NCI-H2227 treated with DMSO at 0.1 percent for 48 hours (cell line): ENCODE measurements at regions not wholly inside any gene's neighbourhood (a gene's known extent, or its start where the extent isn't known, plus 50 kb on each side); places are given as distances from the start of the nearest gene placed in this dataset.
"Not testable (repeated sequence)": the region's sequence is repeated elsewhere in the genome, so short reads cannot be mapped to it uniquely, and the experiment has no call there.

ENCODE experiments used
- DNase-seq: peaks from one replicate; lab custom pipeline; 2025; lab: John Stamatoyannopoulos, UW

- no peak for DNase-seq
Measured at GRCh38 chr2:147016181-147016580, 828.6 kb upstream of the ACVR2A start.

- DNase-seq: no peak
Measured at GRCh38 chr2:147015591-147015990, 829.2 kb upstream of the ACVR2A start.

- no peak for DNase-seq
Measured at GRCh38 chr2:147013696-147014392, 831.0 kb upstream of the ACVR2A start.

- no peak for DNase-seq
Measured at GRCh38 chr2:147008481-147008880, 836.3 kb upstream of the ACVR2A start.

- no peak for DNase-seq
Measured at GRCh38 chr2:147006736-147007141, 838.1 kb upstream of the ACVR2A start.

GRCh38 chr2:147003081-147003480 is 841.7 kb upstream of the ACVR2A start:
- DNase-seq: no peak

GRCh38 chr2:147002256-147002655 is 842.6 kb upstream of the ACVR2A start:
- DNase-seq: no peak

- DNase-seq: no peak
Measured at GRCh38 chr2:147001061-147001460, 843.8 kb upstream of the ACVR2A start.

GRCh38 chr2:147000151-147000550 is 844.7 kb upstream of the ACVR2A start:
- not testable (repeated sequence) for DNase-seq

- DNase-seq: no peak
Measured at GRCh38 chr2:146997945-146998344, 846.9 kb upstream of the ACVR2A start.

- DNase-seq: peak; percentile 17
Measured at GRCh38 chr2:146997488-146997887, 847.3 kb upstream of the ACVR2A start.

GRCh38 chr2:146994246-146994645 is 850.6 kb upstream of the ACVR2A start:
- DNase-seq: no peak

- no peak for DNase-seq
Measured at GRCh38 chr2:146992466-146992865, 852.4 kb upstream of the ACVR2A start.

GRCh38 chr2:146992057-146992456 is 852.8 kb upstream of the ACVR2A start:
- no peak for DNase-seq

- no peak for DNase-seq
Measured at GRCh38 chr2:146990311-146991054, 854.3 kb upstream of the ACVR2A start.

- no peak for DNase-seq
Measured at GRCh38 chr2:146989741-146990140, 855.1 kb upstream of the ACVR2A start.

GRCh38 chr2:146987996-146988395 is 856.8 kb upstream of the ACVR2A start:
- no peak for DNase-seq

- DNase-seq: no peak
Measured at GRCh38 chr2:146986161-146986560, 858.7 kb upstream of the ACVR2A start.

- DNase-seq: no peak
Measured at GRCh38 chr2:146985753-146986152, 859.1 kb upstream of the ACVR2A start.

- DNase-seq: no peak
Measured at GRCh38 chr2:146984014-146984413, 860.8 kb upstream of the ACVR2A start.

- DNase-seq: no peak
Measured at GRCh38 chr2:146982393-146982846, 862.4 kb upstream of the ACVR2A start.

GRCh38 chr2:146981921-146982320 is 862.9 kb upstream of the ACVR2A start:
- no peak for DNase-seq

GRCh38 chr2:146979746-146980145 is 865.1 kb upstream of the ACVR2A start:
- DNase-seq: no peak
